Left lung (tissue), 4 donors: ENCODE measurements at regions not wholly inside any gene's neighbourhood (a gene's known extent, or its start where the extent isn't known, plus 50 kb on each side); places are given as distances from the start of the nearest gene placed in this dataset.

Source experiments
- ATAC-seq: fragments of 200-7000 bp; cut with Tn5 transposase; one replicate; pipeline ENCODE4 v1.9.1; 2020; ENCODE audit warnings: moderate library complexity
- DNase-seq, 4 donors: peaks; one replicate each; pipeline ENCODE4 v3.0.0-alpha.2; 2013 to 2020
- H3K27ac ChIP-seq, 2 donors: fragments of 200-600 bp; sonication (generic) in 1 of 2; one replicate each; pipeline versions ENCODE4 v1.5.0 to v1.8.0; 2020 to 2021
- H3K27me3 ChIP-seq, 2 donors: fragments of 200-600 bp; sonication (generic) in 1 of 2; one replicate each; pipeline versions ENCODE4 v1.5.0 to v1.8.0; 2020 to 2021
- H3K36me3 ChIP-seq, 2 donors: fragments of 200-600 bp; sonication (generic) in 1 of 2; one replicate each; pipeline versions ENCODE4 v1.5.0 to v1.8.0; 2020 to 2021
- H3K4me1 ChIP-seq, 2 donors: fragments of 200-600 bp; one replicate each; pipeline ENCODE4 v1.8.0; 2021
- H3K4me3 ChIP-seq, 2 donors: fragments of 200-600 bp; sonication (generic) in 1 of 2; one replicate each; pipeline versions ENCODE4 v1.5.0 to v1.8.0; 2020 to 2021; ENCODE audit warnings: mild to moderate bottlenecking in 1 of 2
- H3K9me3 ChIP-seq, 2 donors: fragments of 200-600 bp; sonication (generic) in 1 of 2; one replicate each; pipeline versions ENCODE4 v1.5.0 to v1.8.0; 2020 to 2021
- intact Hi-C, 2 donors: fragments of 100-400 bp; cut with DNase I; formaldehyde crosslinking; loops; one replicate each; pipeline versions ENCODE4 v1.11.2 to v1.14.2; 2022
- TF ChIP-seq, protein P1 (sequence below), 2 donors: fragments of 200-600 bp; sonication (generic) in 1 of 2; IDR thresholded peaks; one replicate each; pipeline versions ENCODE4 v1.5.0 to v1.8.0; 2021; ENCODE audit warnings: antibody characterized with exemption in 2 of 2
- donor health status: DM: no; HTN: yes; CAD: no.
- donor health status: DM: no; HTN: no; CAD: no.

DNA sequence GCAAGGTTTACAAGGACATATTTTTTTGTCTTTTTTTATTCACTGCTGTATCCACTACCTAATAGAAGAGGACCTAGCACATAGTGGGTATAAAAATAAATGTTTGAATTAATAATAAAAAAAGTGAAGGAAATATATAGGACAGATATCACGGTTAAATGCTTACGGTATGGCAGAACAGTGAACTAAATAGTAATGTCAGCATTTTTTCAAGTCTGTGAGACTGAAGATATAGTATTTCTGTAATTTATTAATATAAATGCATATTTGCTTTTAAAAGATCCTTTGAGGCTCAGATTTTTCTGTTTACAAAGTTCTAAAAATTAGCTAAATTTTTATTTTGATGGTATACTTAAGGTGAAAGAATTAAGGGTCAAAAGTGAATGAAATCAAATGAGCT lies 68.6 kb upstream of the CNTN5 start:
- TF ChIP-seq, protein P1, sequence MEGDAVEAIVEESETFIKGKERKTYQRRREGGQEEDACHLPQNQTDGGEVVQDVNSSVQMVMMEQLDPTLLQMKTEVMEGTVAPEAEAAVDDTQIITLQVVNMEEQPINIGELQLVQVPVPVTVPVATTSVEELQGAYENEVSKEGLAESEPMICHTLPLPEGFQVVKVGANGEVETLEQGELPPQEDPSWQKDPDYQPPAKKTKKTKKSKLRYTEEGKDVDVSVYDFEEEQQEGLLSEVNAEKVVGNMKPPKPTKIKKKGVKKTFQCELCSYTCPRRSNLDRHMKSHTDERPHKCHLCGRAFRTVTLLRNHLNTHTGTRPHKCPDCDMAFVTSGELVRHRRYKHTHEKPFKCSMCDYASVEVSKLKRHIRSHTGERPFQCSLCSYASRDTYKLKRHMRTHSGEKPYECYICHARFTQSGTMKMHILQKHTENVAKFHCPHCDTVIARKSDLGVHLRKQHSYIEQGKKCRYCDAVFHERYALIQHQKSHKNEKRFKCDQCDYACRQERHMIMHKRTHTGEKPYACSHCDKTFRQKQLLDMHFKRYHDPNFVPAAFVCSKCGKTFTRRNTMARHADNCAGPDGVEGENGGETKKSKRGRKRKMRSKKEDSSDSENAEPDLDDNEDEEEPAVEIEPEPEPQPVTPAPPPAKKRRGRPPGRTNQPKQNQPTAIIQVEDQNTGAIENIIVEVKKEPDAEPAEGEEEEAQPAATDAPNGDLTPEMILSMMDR (IDR thresholded peaks at IDR 0.05): no peak
- peaks cover 0 to 2% of the 10 kb centered on the region in 2 donors for H3K9me3 ChIP-seq
- DNase-seq (no peak), ATAC-seq (no peak)
- no peaks in the 10 kb centered on the region for H3K27me3 ChIP-seq
- intact Hi-C loops: no loop called here
- H3K36me3 ChIP-seq: no peaks in the 10 kb centered on the region
- H3K4me3 ChIP-seq: no peak overlapping the region
- no peaks in the 10 kb centered on the region for H3K4me1 ChIP-seq
- no peak overlapping the region for H3K27ac ChIP-seq

GRCh38 chr11:98955551-98955950 lies 65.2 kb upstream of the CNTN5 start:
- intact Hi-C loops: no loop called here
- Histone ChIP-seq H3K4me1 (no peaks in the 10 kb centered on the region), H3K27me3 (no peaks in the 10 kb centered on the region), H3K27ac (no peak overlapping the region), H3K9me3 (peaks cover 0 to 2% of the 10 kb centered on the region in 2 donors), H3K36me3 (no peaks in the 10 kb centered on the region), H3K4me3 (no peak overlapping the region)
- TF ChIP-seq, protein P1 (IDR thresholded peaks at IDR 0.05): no peak
- no peak for ATAC-seq
- DNase-seq: no peak

GRCh38 chr11:98964146-98964545 lies 56.6 kb upstream of the CNTN5 start:
- TF ChIP-seq, protein P1 (IDR thresholded peaks at IDR 0.05): no peak
- Histone ChIP-seq H3K27me3 (no peaks in the 10 kb centered on the region), H3K9me3 (no peaks in the 10 kb centered on the region), H3K36me3 (no peaks in the 10 kb centered on the region), H3K4me1 (no peaks in the 10 kb centered on the region), H3K4me3 (no peak overlapping the region), H3K27ac (no peak overlapping the region)
- DNase-seq: no peak
- no peak for ATAC-seq
- intact Hi-C loops: no loop called here

- Histone ChIP-seq H3K27ac (no peak overlapping the region), H3K9me3 (no peaks in the 10 kb centered on the region), H3K4me1 (no peaks in the 10 kb centered on the region), H3K4me3 (no peak overlapping the region), H3K27me3 (no peaks in the 10 kb centered on the region), H3K36me3 (no peaks in the 10 kb centered on the region)
- intact Hi-C loops: no loop called here
- no peak for DNase-seq
- ATAC-seq: no peak
- TF ChIP-seq, protein P1 (IDR thresholded peaks at IDR 0.05): no peak
Observed at GRCh38 chr11:98965358-98965757, 55.4 kb upstream of the CNTN5 start.

DNA sequence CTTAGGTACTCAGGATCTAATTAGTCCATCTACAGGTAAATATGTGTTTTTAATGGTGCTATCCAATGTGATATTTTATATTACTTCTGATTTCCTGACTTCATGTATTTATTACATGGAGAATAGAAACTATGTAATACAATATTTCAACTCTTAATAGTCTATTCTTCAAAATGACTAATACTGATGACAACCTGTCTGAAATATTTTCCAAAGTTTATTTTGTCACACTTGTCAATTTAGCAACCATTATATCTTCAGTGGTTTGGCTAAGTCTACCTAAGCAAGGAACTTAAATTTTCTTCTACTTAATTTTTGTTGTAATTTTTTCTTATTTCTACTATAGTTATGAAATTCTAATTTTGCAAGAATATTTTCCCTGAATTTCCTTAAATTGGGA lies 55.0 kb upstream of the CNTN5 start:
- TF ChIP-seq, protein P1 (IDR thresholded peaks at IDR 0.05): no peak
- intact Hi-C loops: no loop called here
- ATAC-seq: no peak
- H3K36me3 ChIP-seq: no peaks in the 10 kb centered on the region
- H3K4me1 ChIP-seq: no peaks in the 10 kb centered on the region
- H3K9me3 ChIP-seq: no peaks in the 10 kb centered on the region
- H3K4me3 ChIP-seq: no peak overlapping the region
- H3K27me3 ChIP-seq: no peaks in the 10 kb centered on the region
- no peak for DNase-seq
- no peak overlapping the region for H3K27ac ChIP-seq
